GM23338 (cell line): ENCODE measurements at regions not wholly inside any gene's neighbourhood (a gene's known extent, or its start where the extent isn't known, plus 50 kb on each side); places are given as distances from the start of the nearest gene placed in this dataset.
"Not testable (repeated sequence)": the region's sequence is repeated elsewhere in the genome, so short reads cannot be mapped to it uniquely, and the experiment has no call there.

ENCODE experiments used
- EZH2 ChIP-seq: fragments of 200-600 bp; sonication (generic); IDR thresholded peaks from one replicate; pipeline ENCODE4 v1.8.0; 2017; ENCODE audit warnings: antibody characterized with exemption, mild to moderate bottlenecking, low read depth; ENCODE audit not compliant: unreplicated experiment
- EZH2phosphoT487 ChIP-seq: fragments of 200-600 bp; sonication (generic); IDR thresholded peaks from one replicate; pipeline ENCODE4 v1.8.1; 2018; ENCODE audit warnings: antibody characterized with exemption; ENCODE audit not compliant: unreplicated experiment
- POLR2AphosphoS5 ChIP-seq: IDR thresholded peaks from 2 replicates; pipeline ENCODE4 v1.6.1; 2016; ENCODE audit warnings: antibody characterized with exemption, low read depth
- TF ChIP-seq, protein P1 (sequence below), 2 experiments: fragments of 200-600 bp in 1 of 2; sonication (generic) in 1 of 2; conservative IDR thresholded peaks; 2 replicates each; pipeline versions ENCODE4 v1.5.1 to v1.6.1; 2016 to 2017; ENCODE audit warnings: antibody characterized with exemption in 2 of 2, low read depth in 2 of 2, mild to moderate bottlenecking in 2 of 2, moderate library complexity in 1 of 2
- TF ChIP-seq, protein P2 (sequence below): IDR thresholded peaks from one replicate; pipeline ENCODE4 v1.6.1; 2018; ENCODE audit warnings: antibody characterized with exemption; ENCODE audit not compliant: unreplicated experiment

- TF ChIP-seq, protein P1, sequence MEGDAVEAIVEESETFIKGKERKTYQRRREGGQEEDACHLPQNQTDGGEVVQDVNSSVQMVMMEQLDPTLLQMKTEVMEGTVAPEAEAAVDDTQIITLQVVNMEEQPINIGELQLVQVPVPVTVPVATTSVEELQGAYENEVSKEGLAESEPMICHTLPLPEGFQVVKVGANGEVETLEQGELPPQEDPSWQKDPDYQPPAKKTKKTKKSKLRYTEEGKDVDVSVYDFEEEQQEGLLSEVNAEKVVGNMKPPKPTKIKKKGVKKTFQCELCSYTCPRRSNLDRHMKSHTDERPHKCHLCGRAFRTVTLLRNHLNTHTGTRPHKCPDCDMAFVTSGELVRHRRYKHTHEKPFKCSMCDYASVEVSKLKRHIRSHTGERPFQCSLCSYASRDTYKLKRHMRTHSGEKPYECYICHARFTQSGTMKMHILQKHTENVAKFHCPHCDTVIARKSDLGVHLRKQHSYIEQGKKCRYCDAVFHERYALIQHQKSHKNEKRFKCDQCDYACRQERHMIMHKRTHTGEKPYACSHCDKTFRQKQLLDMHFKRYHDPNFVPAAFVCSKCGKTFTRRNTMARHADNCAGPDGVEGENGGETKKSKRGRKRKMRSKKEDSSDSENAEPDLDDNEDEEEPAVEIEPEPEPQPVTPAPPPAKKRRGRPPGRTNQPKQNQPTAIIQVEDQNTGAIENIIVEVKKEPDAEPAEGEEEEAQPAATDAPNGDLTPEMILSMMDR (conservative IDR thresholded peaks at IDR 0.05; ENCODE audit: low read depth in 2 of 2) = not testable (repeated sequence)
- TF ChIP-seq EZH2phosphoT487, EZH2, POLR2AphosphoS5: not testable (repeated sequence)
- TF ChIP-seq, protein P2, sequence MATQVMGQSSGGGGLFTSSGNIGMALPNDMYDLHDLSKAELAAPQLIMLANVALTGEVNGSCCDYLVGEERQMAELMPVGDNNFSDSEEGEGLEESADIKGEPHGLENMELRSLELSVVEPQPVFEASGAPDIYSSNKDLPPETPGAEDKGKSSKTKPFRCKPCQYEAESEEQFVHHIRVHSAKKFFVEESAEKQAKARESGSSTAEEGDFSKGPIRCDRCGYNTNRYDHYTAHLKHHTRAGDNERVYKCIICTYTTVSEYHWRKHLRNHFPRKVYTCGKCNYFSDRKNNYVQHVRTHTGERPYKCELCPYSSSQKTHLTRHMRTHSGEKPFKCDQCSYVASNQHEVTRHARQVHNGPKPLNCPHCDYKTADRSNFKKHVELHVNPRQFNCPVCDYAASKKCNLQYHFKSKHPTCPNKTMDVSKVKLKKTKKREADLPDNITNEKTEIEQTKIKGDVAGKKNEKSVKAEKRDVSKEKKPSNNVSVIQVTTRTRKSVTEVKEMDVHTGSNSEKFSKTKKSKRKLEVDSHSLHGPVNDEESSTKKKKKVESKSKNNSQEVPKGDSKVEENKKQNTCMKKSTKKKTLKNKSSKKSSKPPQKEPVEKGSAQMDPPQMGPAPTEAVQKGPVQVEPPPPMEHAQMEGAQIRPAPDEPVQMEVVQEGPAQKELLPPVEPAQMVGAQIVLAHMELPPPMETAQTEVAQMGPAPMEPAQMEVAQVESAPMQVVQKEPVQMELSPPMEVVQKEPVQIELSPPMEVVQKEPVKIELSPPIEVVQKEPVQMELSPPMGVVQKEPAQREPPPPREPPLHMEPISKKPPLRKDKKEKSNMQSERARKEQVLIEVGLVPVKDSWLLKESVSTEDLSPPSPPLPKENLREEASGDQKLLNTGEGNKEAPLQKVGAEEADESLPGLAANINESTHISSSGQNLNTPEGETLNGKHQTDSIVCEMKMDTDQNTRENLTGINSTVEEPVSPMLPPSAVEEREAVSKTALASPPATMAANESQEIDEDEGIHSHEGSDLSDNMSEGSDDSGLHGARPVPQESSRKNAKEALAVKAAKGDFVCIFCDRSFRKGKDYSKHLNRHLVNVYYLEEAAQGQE = not testable (repeated sequence)
Measured at GRCh38 chr15:58365098-58365497, 66.7 kb upstream of the LIPC start.
